ENCODE measurements at regions not wholly inside any gene's neighbourhood (a gene's known extent, or its start where the extent isn't known, plus 50 kb on each side); places are given as distances from the start of the nearest gene placed in this dataset.

GRCh38 chr9:36765468-36766341 lies 193.0 kb downstream of the MELK start:
- Histone ChIP-seq H3K9me3 (ENCODE audit: control insufficient read depth in 2 of 3, insufficient read depth in 1 of 3, low read length in 3 of 3) (no peaks in the 10 kb centered on the region), H3K36me3 (ENCODE audit: control insufficient read depth in 2 of 3, insufficient read depth in 3 of 3, low read length in 3 of 3) (no peaks in the 10 kb centered on the region), H3K27ac (ENCODE audit: low read depth in 2 of 2, low read length in 2 of 2) (no peak overlapping the region), H3K4me1 (ENCODE audit: control insufficient read depth in 2 of 3, insufficient read depth in 2 of 3, low read depth in 1 of 3, low read length in 3 of 3) (peaks cover 0 to 2% (median 0%) of the 10 kb centered on the region in 3 donors), H3K4me3 (ENCODE audit: low read length in 3 of 3) (peak overlapping the region; percentile 7 to 41 (median 35)), H3K27me3 (ENCODE audit: control insufficient read depth, insufficient read depth, low read length) (peaks cover 2% of the 10 kb centered on the region), H3K9ac (ENCODE audit: low read length in 3 of 3) (no peak overlapping the region)
- no peak for FAIRE-seq
- peak; percentile 74 to 87 (median 84) for DNase-seq
- no peak for TF ChIP-seq CTCF (IDR thresholded peaks at IDR 0.05; ENCODE audit: borderline replicate concordance, extremely low read depth, insufficient read depth)
- intact Hi-C loops (cut with DNase I), result no loop called here

- TF ChIP-seq CTCF (IDR thresholded peaks at IDR 0.05; ENCODE audit: borderline replicate concordance, extremely low read depth, insufficient read depth), result no peak
- FAIRE-seq (no peak), DNase-seq (no peak)
- H3K9me3 ChIP-seq (ENCODE audit: control insufficient read depth in 2 of 3, insufficient read depth in 1 of 3, low read length in 3 of 3), result no peaks in the 10 kb centered on the region
- H3K36me3 ChIP-seq (ENCODE audit: control insufficient read depth in 2 of 3, insufficient read depth in 3 of 3, low read length in 3 of 3), result no peaks in the 10 kb centered on the region
- intact Hi-C loops (cut with DNase I), result no loop called here
- no peak overlapping the region for H3K4me3 ChIP-seq (ENCODE audit: low read length in 3 of 3)
- peaks cover 2% of the 10 kb centered on the region for H3K27me3 ChIP-seq (ENCODE audit: control insufficient read depth, insufficient read depth, low read length)
- H3K27ac ChIP-seq (ENCODE audit: low read depth in 2 of 2, low read length in 2 of 2), result no peak overlapping the region
- H3K9ac ChIP-seq (ENCODE audit: low read length in 3 of 3), result no peak overlapping the region
- H3K4me1 ChIP-seq (ENCODE audit: control insufficient read depth in 2 of 3, insufficient read depth in 2 of 3, low read depth in 1 of 3, low read length in 3 of 3), result peaks cover 0 to 2% (median 0%) of the 10 kb centered on the region in 3 donors
These were observed 196.0 kb downstream of the MELK start for GRCh38 chr9:36768677-36769076.

- no peak overlapping the region for H3K27ac ChIP-seq (ENCODE audit: low read depth in 2 of 2, low read length in 2 of 2)
- intact Hi-C loops (cut with DNase I), result no loop called here
- no peaks in the 10 kb centered on the region for H3K4me1 ChIP-seq (ENCODE audit: control insufficient read depth in 2 of 3, insufficient read depth in 2 of 3, low read depth in 1 of 3, low read length in 3 of 3)
- DNase-seq, result no peak
- H3K9ac ChIP-seq (ENCODE audit: low read length in 3 of 3), result no peak overlapping the region
- H3K36me3 ChIP-seq (ENCODE audit: control insufficient read depth in 2 of 3, insufficient read depth in 3 of 3, low read length in 3 of 3), result no peaks in the 10 kb centered on the region
- H3K4me3 ChIP-seq (ENCODE audit: low read length in 3 of 3), result no peak overlapping the region
- no peak for TF ChIP-seq CTCF (IDR thresholded peaks at IDR 0.05; ENCODE audit: borderline replicate concordance, extremely low read depth, insufficient read depth)
- no peak for FAIRE-seq
- H3K27me3 ChIP-seq (ENCODE audit: control insufficient read depth, insufficient read depth, low read length), result no peaks in the 10 kb centered on the region
- H3K9me3 ChIP-seq (ENCODE audit: control insufficient read depth in 2 of 3, insufficient read depth in 1 of 3, low read length in 3 of 3), result no peaks in the 10 kb centered on the region
These were observed 197.3 kb downstream of the MELK start for GRCh38 chr9:36770025-36770424.
